ENCODE measurements at regions not wholly inside any gene's neighbourhood (a gene's known extent, or its start where the extent isn't known, plus 50 kb on each side); places are given as distances from the start of the nearest gene placed in this dataset.

DNA sequence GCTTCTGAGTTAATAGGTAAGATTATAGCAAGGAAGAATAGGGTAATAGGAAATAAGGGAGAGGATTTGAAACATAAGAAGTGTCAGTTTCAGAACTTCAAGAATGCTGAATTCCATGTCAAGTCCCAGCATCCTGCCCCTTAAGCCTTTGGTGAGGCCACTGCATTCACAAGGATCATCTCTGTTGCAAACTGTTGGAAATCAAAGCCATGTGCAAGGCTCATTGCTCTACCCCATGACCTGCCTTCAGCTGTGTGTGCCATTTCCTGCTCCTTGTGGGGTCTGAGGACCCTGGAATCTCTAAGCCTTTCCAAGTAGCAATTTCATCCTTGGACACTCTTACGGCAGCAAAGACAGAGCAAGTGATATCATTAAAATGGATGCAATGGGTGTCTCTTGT, 203.0 kb downstream of the CDC5L start:
- no peak for DNase-seq (ENCODE audit: low read depth, low spot score)
- no peak overlapping the region for H3K4me3 ChIP-seq (ENCODE audit: low read length)

GRCh38 chr6:44593539-44593944, 206.0 kb downstream of the CDC5L start:
- no peak overlapping the region for H3K4me3 ChIP-seq (ENCODE audit: low read length)
- DNase-seq (ENCODE audit: low read depth, low spot score), result peak; percentile 83

GRCh38 chr6:44594481-44594880, 207.0 kb downstream of the CDC5L start:
- no peak for DNase-seq (ENCODE audit: low read depth, low spot score)
- no peak overlapping the region for H3K4me3 ChIP-seq (ENCODE audit: low read length)

DNA sequence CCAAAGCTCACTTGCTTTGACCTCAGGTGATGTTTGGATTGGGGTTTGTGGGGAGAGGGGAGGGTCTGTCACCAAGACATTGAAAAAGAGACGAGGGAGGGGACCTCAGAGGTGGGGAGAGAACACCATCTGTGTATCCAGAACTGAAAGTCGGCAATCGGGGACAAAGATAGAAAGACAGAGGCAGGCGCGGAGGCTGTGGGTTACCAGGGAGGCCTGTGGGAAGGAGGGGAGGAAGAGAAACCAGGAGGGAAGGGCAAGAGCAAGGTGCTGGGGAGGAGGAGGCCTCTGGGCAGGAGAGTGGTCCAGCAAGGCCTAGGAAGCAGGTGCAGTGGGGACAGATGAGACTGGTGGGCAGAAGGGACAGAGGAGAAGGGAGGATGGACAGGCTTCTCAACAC, 211.2 kb downstream of the CDC5L start:
- H3K4me3 ChIP-seq (ENCODE audit: low read length), result no peak overlapping the region
- no peak for DNase-seq (ENCODE audit: low read depth, low spot score)

DNA sequence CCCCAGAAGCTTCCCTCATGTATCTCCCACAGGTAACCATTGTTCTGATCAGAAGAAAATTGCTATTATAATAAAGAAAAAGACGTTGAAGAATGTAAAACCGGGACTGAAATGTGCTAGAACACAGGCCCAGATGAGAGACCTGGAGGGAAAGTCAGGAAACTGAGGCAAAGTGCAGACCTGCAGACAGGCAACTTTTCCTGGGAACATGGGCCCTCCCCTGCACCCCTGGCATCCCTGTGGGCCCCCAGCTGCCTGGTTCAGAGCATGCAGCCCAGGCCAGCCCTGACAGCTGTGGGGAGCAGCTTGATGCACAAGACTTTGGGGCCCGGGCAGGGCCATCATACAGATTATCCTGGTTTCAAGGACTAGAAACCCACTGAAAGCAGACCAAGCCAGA, 212.2 kb downstream of the CDC5L start:
- H3K4me3 ChIP-seq (ENCODE audit: low read length), result no peak overlapping the region
- no peak for DNase-seq (ENCODE audit: low read depth, low spot score)

DNA sequence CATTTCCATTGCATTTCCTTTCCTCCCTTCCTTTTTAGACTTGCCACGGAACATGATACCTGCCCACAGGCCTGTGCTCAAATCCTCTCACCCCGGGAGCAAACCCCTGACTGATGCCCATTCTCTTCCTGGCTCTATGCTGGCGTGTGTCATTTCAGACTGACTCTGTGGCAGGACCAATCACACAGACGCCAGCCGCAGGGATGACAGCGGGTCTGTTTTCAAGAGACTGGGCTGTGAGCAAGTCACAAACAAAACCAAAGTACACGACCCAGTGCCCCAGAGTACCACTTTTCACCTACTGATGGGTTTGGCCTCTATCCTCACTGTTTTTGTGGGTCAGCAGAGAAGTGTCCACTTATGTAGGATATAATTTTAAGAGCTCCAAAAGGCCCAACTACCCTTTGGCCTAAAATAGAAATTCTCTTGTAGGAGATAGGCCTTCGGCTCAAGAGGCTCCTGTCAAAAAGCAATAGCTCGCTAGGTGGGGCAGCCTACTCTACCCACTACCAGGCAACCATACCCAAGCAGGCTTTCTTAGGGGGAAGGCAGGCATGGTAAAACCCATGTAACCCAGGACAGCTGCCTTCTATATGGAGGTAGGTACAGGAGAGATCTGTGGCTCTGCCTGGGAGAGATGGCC, 215.7 kb downstream of the CDC5L start:
- DNase-seq (ENCODE audit: low read depth, low spot score), result no peak
- no peak overlapping the region for H3K4me3 ChIP-seq (ENCODE audit: low read length)

DNA sequence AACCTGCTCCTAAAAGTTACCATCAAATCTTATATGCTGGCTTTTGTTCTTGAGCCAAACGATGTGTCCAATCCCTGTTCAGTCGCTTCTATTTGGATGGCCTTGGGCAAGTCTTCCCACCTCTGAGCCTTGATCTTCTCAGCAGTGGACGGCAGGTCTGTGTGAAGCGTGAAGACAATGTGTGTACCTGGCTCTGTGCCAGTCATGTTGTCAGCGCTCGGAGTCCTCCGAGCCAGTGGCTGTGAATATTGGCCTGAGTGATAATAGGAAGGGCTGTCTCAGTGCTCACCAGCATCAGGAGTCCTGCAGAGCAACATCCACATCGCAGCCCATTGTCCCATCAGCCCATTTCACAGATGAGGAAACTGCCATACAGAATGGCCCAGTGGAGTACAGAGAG, 219.0 kb downstream of the CDC5L start:
- DNase-seq (ENCODE audit: low read depth, low spot score), result no peak

DNA sequence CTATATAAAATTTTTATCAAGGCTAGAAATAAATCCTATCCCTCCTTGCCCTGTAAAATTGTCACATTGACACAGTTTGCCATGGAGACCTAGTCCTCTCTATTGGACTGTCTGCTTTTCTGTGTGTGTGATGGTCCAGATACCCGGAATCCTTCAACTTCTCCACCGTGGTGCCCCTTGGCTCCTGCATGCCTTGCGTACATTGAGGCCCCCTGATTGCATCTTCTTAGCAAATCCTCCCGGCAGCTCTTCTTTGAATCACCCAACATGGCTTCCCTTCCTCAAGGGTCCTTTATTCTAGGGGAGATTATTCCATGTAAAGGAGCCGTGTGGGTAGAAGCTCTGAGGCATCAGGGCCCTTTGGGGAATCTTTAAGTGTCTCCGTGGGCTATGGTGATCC, 219.5 kb downstream of the CDC5L start:
- no peak overlapping the region for H3K4me3 ChIP-seq (ENCODE audit: low read length)
- no peak for DNase-seq (ENCODE audit: low read depth, low spot score)

More for the DNA sequence above, 219.0 kb downstream of the CDC5L start:
- H3K4me3 ChIP-seq (ENCODE audit: low read length), result no peak overlapping the region

DNA sequence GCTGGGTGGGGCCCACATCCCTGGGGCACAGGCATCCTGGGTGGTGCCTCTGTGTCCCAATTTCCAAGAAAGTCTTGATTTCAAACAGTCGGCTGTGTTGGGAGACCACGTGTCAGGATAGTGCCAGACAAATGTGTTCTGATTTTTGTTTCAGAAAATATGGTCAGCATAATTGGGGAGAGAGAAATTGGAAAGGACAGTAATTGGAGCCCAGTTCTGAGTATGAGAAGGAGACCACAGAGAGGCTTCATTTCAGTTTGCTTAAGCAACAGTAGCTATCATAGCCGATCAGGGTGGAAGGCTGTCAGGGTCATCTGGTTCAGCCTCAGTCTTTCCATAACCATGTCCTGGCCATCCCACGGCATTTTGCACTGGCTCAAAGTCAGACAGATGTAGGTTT, 220.7 kb downstream of the CDC5L start:
- DNase-seq (ENCODE audit: low read depth, low spot score), result no peak

DNA sequence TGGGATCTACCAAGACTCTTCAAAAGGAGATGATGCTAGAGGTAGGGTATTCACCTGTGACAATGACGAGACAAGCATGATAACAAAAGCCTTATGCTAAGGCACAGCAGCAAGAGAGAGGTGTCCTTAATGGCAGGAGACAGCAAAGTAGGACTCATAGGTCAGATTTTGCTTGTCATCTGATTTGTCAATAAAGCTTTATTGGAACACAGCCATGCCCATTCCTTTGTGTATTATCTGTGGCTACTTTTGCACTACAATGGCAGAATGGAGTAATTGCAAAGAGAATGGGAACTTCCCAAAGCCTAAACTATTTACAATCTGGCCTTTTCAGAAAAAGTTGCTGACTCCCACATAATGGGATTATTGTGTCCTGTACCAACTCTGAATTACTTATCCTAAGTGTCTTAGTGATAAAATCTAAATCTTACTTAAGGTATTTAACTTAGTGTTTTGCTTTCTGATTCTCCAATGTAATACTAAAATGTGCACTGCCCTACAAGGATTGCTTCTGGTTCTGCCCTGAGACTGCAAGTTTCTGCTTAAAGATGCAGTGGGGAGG, 221.6 kb downstream of the CDC5L start:
- no peak overlapping the region for H3K4me3 ChIP-seq (ENCODE audit: low read length)
- no peak for DNase-seq (ENCODE audit: low read depth, low spot score)

More for the DNA sequence above, 220.7 kb downstream of the CDC5L start:
- H3K4me3 ChIP-seq (ENCODE audit: low read length), result no peak overlapping the region

GRCh38 chr6:44614396-44614795, 226.9 kb downstream of the CDC5L start:
- DNase-seq (ENCODE audit: low read depth, low spot score), result no peak
- H3K4me3 ChIP-seq (ENCODE audit: low read length), result no peak overlapping the region

- H3K4me3 ChIP-seq (ENCODE audit: low read length), result no peak overlapping the region
- no peak for DNase-seq (ENCODE audit: low read depth, low spot score)
Measured at GRCh38 chr6:44615621-44616020, 228.1 kb downstream of the CDC5L start.

DNA sequence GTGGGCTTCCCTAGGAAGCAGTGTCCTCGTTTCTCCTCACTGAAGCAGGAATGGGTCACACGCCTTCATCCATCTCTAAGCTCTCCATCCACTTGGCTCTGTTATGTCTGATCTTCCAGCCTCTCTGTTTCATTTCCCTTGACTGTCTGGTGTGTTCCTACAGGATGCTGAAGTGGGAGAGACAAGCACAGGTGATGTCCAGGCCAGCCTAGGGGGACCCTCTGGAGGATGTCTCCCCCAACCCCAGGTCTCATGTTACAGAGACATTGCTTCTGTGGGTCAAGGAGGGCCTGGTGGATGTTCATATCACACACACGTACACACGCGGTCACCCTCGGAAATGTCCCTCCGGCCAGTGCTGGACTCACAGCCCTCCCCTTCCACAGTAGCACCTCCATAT, 229.9 kb downstream of the CDC5L start:
- DNase-seq (ENCODE audit: low read depth, low spot score), result no peak
- no peak overlapping the region for H3K4me3 ChIP-seq (ENCODE audit: low read length)

- DNase-seq (ENCODE audit: low read depth, low spot score), result no peak
Measured at GRCh38 chr6:44618371-44618770, 230.9 kb downstream of the CDC5L start.

DNA sequence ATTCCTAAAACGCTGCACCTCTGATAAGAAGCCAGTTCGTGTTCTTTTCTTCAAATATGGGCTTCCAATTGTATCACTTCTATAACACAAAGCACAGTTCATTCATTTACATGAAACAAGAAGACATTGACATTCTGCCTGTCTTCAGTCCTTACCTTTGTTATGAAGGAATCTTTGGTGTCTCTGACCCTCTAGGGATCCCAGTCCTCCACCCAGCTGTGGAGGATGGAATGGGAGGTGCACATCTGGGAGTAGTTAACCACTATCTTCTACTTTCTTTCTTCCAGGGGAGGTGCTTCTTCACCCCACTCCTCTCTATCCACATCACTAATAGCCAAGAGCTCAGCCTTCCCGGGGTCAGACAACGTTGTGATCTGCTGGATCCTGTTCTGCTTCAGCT, 233.4 kb downstream of the CDC5L start:
- no peak for DNase-seq (ENCODE audit: low read depth, low spot score)
- H3K4me3 ChIP-seq (ENCODE audit: low read length), result no peak overlapping the region

More at GRCh38 chr6:44618371-44618770, 230.9 kb downstream of the CDC5L start:
- no peak overlapping the region for H3K4me3 ChIP-seq (ENCODE audit: low read length)

GRCh38 chr6:44621846-44622245, 234.3 kb downstream of the CDC5L start:
- no peak overlapping the region for H3K4me3 ChIP-seq (ENCODE audit: low read length)
- DNase-seq (ENCODE audit: low read depth, low spot score), result no peak

DNA sequence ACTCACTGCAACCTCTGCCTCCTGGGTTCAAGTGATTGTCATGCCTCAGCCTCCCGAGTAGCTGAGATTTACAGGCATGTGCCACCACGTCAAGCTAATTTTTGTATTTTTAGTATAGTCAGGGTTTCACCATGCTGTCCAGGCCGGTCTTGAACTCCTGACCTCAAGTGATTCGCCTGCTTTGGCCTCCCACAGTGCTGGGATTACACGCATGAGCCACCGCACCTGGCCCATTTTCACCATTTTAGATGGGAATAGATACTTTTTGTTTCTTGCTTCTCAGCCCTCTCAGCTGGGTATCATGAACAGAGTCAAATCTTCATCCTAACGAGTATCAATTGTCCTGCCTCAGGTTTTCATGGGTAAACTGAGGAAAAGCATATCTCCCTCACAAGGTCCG, 235.0 kb downstream of the CDC5L start:
- H3K4me3 ChIP-seq (ENCODE audit: low read length), result no peak overlapping the region
- no peak for DNase-seq (ENCODE audit: low read depth, low spot score)

GRCh38 chr6:44622956-44623355, 235.4 kb downstream of the CDC5L start:
- H3K4me3 ChIP-seq (ENCODE audit: low read length), result no peak overlapping the region
- DNase-seq (ENCODE audit: low read depth, low spot score), result no peak

- no peak overlapping the region for H3K4me3 ChIP-seq (ENCODE audit: low read length)
- DNase-seq (ENCODE audit: low read depth, low spot score), result no peak
Measured at GRCh38 chr6:44624226-44624625, 236.7 kb downstream of the CDC5L start.

- no peak for DNase-seq (ENCODE audit: low read depth, low spot score)
- no peak overlapping the region for H3K4me3 ChIP-seq (ENCODE audit: low read length)
Measured at GRCh38 chr6:44624936-44625573, 237.5 kb downstream of the CDC5L start.

DNA sequence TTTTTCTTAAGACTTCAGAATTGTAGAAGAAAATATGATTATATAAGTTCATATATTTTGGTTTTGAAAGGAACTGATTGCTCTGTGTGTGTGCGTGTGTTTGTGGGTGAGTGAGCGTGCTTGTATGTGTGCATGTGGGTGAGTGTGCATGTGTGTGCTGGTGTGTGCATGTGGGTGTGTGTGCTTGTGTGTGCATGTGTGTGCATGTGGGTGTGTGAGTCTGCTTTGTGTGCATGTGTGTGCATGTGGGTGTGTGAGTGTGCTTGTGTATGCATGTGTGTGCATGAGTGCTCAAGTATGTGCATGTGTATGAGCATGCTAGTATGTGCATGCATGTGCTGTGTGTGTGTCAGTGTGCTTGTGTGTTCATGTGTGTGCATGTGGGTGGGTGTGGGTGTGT, 238.5 kb downstream of the CDC5L start:
- no peak overlapping the region for H3K4me3 ChIP-seq (ENCODE audit: low read length)
- DNase-seq (ENCODE audit: low read depth, low spot score), result no peak

All from Jurkat, Clone E6-1 (cell line).